PC-3 (cell line): ENCODE measurements at regions not wholly inside any gene's neighbourhood (a gene's known extent, or its start where the extent isn't known, plus 50 kb on each side); places are given as distances from the start of the nearest gene placed in this dataset.

ENCODE experiments used
- ATAC-seq: fragments of 200-7000 bp; cut with Tn5 transposase; 2 replicates; pipeline ENCODE4 v1.9.1; 2020; ENCODE audit warnings: mild to moderate bottlenecking, moderate library complexity
- BruUV-seq: library from RNA; stranded (reverse); fragments of 400-500 nt; replicated peaks from 2 replicates; lab custom pipeline; 2021; lab: Mats Ljungman, UMichigan
- CTCF ChIA-PET: fragments of 300-600 bp; sonication (Branson Sonifier 250); formaldehyde crosslinking; loops from one replicate; lab custom pipeline; 2022; ENCODE audit warnings: antibody characterized with exemption; lab: Charles Lee
- POLR2A ChIA-PET: fragments of 300-600 bp; sonication (Branson Sonifier 250); formaldehyde crosslinking; loops from one replicate; lab custom pipeline; 2022; ENCODE audit warnings: antibody characterized with exemption; ENCODE audit not compliant: unreplicated experiment; lab: Charles Lee
- DNase-seq: peaks from one replicate; pipeline ENCODE4 v3.0.0-alpha.2; 2015
- H2AFZ ChIP-seq: fragments of 300-600 bp; sonication (generic); 2 replicates; pipeline ENCODE4 v1.6.0; 2016; ENCODE audit warnings: antibody characterized with exemption, low read length
- H3F3A ChIP-seq: fragments of 300-600 bp; sonication (generic); one replicate; pipeline ENCODE4 v1.6.0; 2017; ENCODE audit warnings: antibody characterized with exemption, low read length, control low read depth, mild to moderate bottlenecking; ENCODE audit not compliant: unreplicated experiment
- H3K27ac ChIP-seq: fragments of 300-600 bp; sonication (generic); 2 replicates; pipeline ENCODE4 v1.5.1; 2016; ENCODE audit warnings: mild to moderate bottlenecking, low read length
- H3K27me3 ChIP-seq: fragments of 300-600 bp; sonication (generic); 2 replicates; pipeline ENCODE4 v1.6.1; 2016; ENCODE audit warnings: low read length, mixed read lengths
- H3K36me3 ChIP-seq: fragments of 300-600 bp; sonication (generic); 2 replicates; pipeline ENCODE4 v1.6.1; 2016; ENCODE audit warnings: low read depth, mixed run types, low read length, mixed read lengths
- H3K4me1 ChIP-seq: fragments of 300-600 bp; sonication (generic); 2 replicates; pipeline ENCODE4 v1.5.1; 2016; ENCODE audit warnings: low read length; ENCODE audit not compliant: insufficient read depth
- H3K4me2 ChIP-seq: fragments of 300-600 bp; sonication (generic); 2 replicates; pipeline ENCODE4 v1.6.0; 2016; ENCODE audit warnings: low read length
- H3K4me3 ChIP-seq: fragments of 300-600 bp; sonication (generic); 2 replicates; pipeline ENCODE4 v1.5.1; 2016; ENCODE audit warnings: mild to moderate bottlenecking, low read length, mixed read lengths
- H3K79me2 ChIP-seq: fragments of 300-600 bp; sonication (generic); 2 replicates; pipeline ENCODE4 v1.6.1; 2017; ENCODE audit warnings: low read length, mixed read lengths
- H3K9ac ChIP-seq: fragments of 300-600 bp; sonication (generic); 2 replicates; pipeline ENCODE4 v1.6.0; 2016; ENCODE audit warnings: mild to moderate bottlenecking, low read length
- H3K9me2 ChIP-seq: fragments of 300-600 bp; sonication (generic); replicated peaks from 2 replicates; pipeline ENCODE4 v1.6.1; 2016; ENCODE audit warnings: mixed run types, low read length, mixed read lengths
- H3K9me3 ChIP-seq: fragments of 300-600 bp; sonication (generic); 2 replicates; pipeline ENCODE4 v1.6.1; 2016; ENCODE audit warnings: low read length, mixed read lengths
- H4K20me1 ChIP-seq: fragments of 300-600 bp; sonication (generic); 2 replicates; pipeline ENCODE4 v1.6.1; 2016; ENCODE audit warnings: low read length, mixed read lengths
- CTCF ChIP-seq: fragments of 300-600 bp; sonication (generic); conservative IDR thresholded peaks from 2 replicates; pipeline ENCODE4 v1.5.1; 2017; ENCODE audit warnings: antibody characterized with exemption, low read depth, mild to moderate bottlenecking, low read length
- EZH2 ChIP-seq: fragments of 300-600 bp; sonication (generic); IDR thresholded peaks from one replicate; pipeline ENCODE4 v1.6.1; 2017; ENCODE audit warnings: antibody characterized with exemption, mild to moderate bottlenecking, low read length; ENCODE audit not compliant: unreplicated experiment
- EZH2phosphoT487 ChIP-seq: fragments of 300-600 bp; sonication (generic); IDR thresholded peaks from 2 replicates; pipeline ENCODE4 v1.6.1; 2018; ENCODE audit warnings: mild to moderate bottlenecking, antibody characterized with exemption, low read length, borderline replicate concordance
- intact Hi-C: fragments of 100-400 bp; cut with micrococcal nuclease; formaldehyde crosslinking; loops from 2 replicates; pipeline ENCODE4 v1.9.0; 2023

- ATAC-seq (no peak), DNase-seq (no peak)
- no TSS peak for BruUV-seq
- no peak overlapping the region for H3K4me3 ChIP-seq
- H3K4me1 ChIP-seq, result no peaks in the 10 kb centered on the region
- no peak for TF ChIP-seq EZH2
- TF ChIP-seq EZH2phosphoT487, result no peak
- TF ChIP-seq CTCF, result no peak
- ChIA-PET POLR2A (no interaction called here), CTCF (no interaction called here)
- H3K9me3 ChIP-seq, result no peaks in the 10 kb centered on the region
- H3K27ac ChIP-seq, result no peak overlapping the region
- no peak overlapping the region for H3K9ac ChIP-seq
- H3F3A ChIP-seq, result no peaks in the 10 kb centered on the region
- H3K79me2 ChIP-seq, result no peaks in the 10 kb centered on the region
- no peaks in the 10 kb centered on the region for H4K20me1 ChIP-seq
- H3K27me3 ChIP-seq, result no peaks in the 10 kb centered on the region
- intact Hi-C loops, result no loop called here
- no peaks in the 10 kb centered on the region for H3K9me2 ChIP-seq
- H2AFZ ChIP-seq, result no peak overlapping the region
- no peaks in the 10 kb centered on the region for H3K36me3 ChIP-seq
- H3K4me2 ChIP-seq, result no peak overlapping the region
These were observed 130.5 kb upstream of the ITGA4 start for GRCh38 chr2:181326661-181327060.

- BruUV-seq, result no TSS peak
- H3K4me3 ChIP-seq, result no peak overlapping the region
- H3K27ac ChIP-seq, result no peak overlapping the region
- TF ChIP-seq CTCF (no peak), EZH2phosphoT487 (no peak), EZH2 (no peak)
- no peaks in the 10 kb centered on the region for H3K9me2 ChIP-seq
- H4K20me1 ChIP-seq, result no peaks in the 10 kb centered on the region
- intact Hi-C loops, result no loop called here
- H3K27me3 ChIP-seq, result no peaks in the 10 kb centered on the region
- no peak for ATAC-seq
- no peak overlapping the region for H3K4me2 ChIP-seq
- ChIA-PET POLR2A (no interaction called here), CTCF (interaction anchor here (0.6 kb wide), 1 partner anchor 28 kb away, joined by 3 read pairs; no protein-coding TSS in a partner anchor)
- H2AFZ ChIP-seq, result no peak overlapping the region
- no peak for DNase-seq
- H3K79me2 ChIP-seq, result no peaks in the 10 kb centered on the region
- no peaks in the 10 kb centered on the region for H3K4me1 ChIP-seq
- no peaks in the 10 kb centered on the region for H3F3A ChIP-seq
- H3K36me3 ChIP-seq, result no peaks in the 10 kb centered on the region
- no peak overlapping the region for H3K9ac ChIP-seq
- H3K9me3 ChIP-seq, result no peaks in the 10 kb centered on the region
These were observed 126.9 kb upstream of the ITGA4 start for GRCh38 chr2:181330286-181330685.

- intact Hi-C loops, result no loop called here
- TF ChIP-seq CTCF (no peak), EZH2 (no peak), EZH2phosphoT487 (no peak)
- no peaks in the 10 kb centered on the region for H4K20me1 ChIP-seq
- no peak overlapping the region for H3K4me2 ChIP-seq
- BruUV-seq, result no TSS peak
- H3K9me2 ChIP-seq, result no peaks in the 10 kb centered on the region
- H3F3A ChIP-seq, result no peaks in the 10 kb centered on the region
- no peaks in the 10 kb centered on the region for H3K9me3 ChIP-seq
- no peak overlapping the region for H2AFZ ChIP-seq
- DNase-seq, result no peak
- POLR2A ChIA-PET, result no interaction called here
- no peaks in the 10 kb centered on the region for H3K27me3 ChIP-seq
- H3K27ac ChIP-seq, result no peak overlapping the region
- CTCF ChIA-PET, result no interaction called here
- no peaks in the 10 kb centered on the region for H3K4me1 ChIP-seq
- H3K79me2 ChIP-seq, result no peaks in the 10 kb centered on the region
- H3K9ac ChIP-seq, result no peak overlapping the region
- no peak for ATAC-seq
- no peaks in the 10 kb centered on the region for H3K36me3 ChIP-seq
- no peak overlapping the region for H3K4me3 ChIP-seq
These were observed 125.1 kb upstream of the ITGA4 start for GRCh38 chr2:181332044-181332605.
